DOHH2 (cell line): ENCODE measurements at regions not wholly inside any gene's neighbourhood (a gene's known extent, or its start where the extent isn't known, plus 50 kb on each side); places are given as distances from the start of the nearest gene placed in this dataset.

ENCODE experiments used
- H3F3A ChIP-seq: fragments of 200-600 bp; sonication (generic), shearing (Covaris generic); 2 replicates; pipeline ENCODE4 v1.6.0; 2016; ENCODE audit warnings: antibody characterized with exemption, mild to moderate bottlenecking; ENCODE audit not compliant: control insufficient read depth, insufficient read depth
- H3K27ac ChIP-seq: fragments of 200-600 bp; sonication (generic); 2 replicates; pipeline ENCODE4 v1.5.1; 2014; ENCODE audit warnings: low read depth, mild to moderate bottlenecking, low read length, moderate library complexity
- H3K27me3 ChIP-seq: fragments of 200-600 bp; sonication (generic); 2 replicates; pipeline ENCODE4 v1.6.1; 2014; ENCODE audit warnings: mild to moderate bottlenecking, low read length, mixed read lengths; ENCODE audit not compliant: control insufficient read depth
- H3K36me3 ChIP-seq: fragments of 200-600 bp; sonication (generic); 2 replicates; pipeline ENCODE4 v1.6.1; 2014; ENCODE audit warnings: mild to moderate bottlenecking, low read length, moderate library complexity, mixed read lengths; ENCODE audit not compliant: control insufficient read depth
- H3K4me1 ChIP-seq: fragments of 200-600 bp; sonication (generic); 2 replicates; pipeline ENCODE4 v1.6.1; 2014; ENCODE audit warnings: mild to moderate bottlenecking, low read length, mixed read lengths; ENCODE audit not compliant: control insufficient read depth
- H3K4me2 ChIP-seq: fragments of 200-600 bp; sonication (generic); 2 replicates; pipeline ENCODE4 v1.6.0; 2014; ENCODE audit warnings: mild to moderate bottlenecking, low read length, moderate library complexity
- H3K4me3 ChIP-seq: fragments of 200-600 bp; sonication (generic); 2 replicates; pipeline ENCODE4 v1.5.1; 2014; ENCODE audit warnings: mild to moderate bottlenecking, low read length, mixed read lengths
- H3K79me2 ChIP-seq: fragments of 200-600 bp; sonication (generic); 2 replicates; pipeline ENCODE4 v1.6.1; 2014; ENCODE audit warnings: mild to moderate bottlenecking, low read length, mixed read lengths; ENCODE audit not compliant: control insufficient read depth
- H3K9me2 ChIP-seq: fragments of 200-600 bp; sonication (generic); replicated peaks from 2 replicates; pipeline ENCODE4 v1.6.1; 2014; ENCODE audit warnings: mild to moderate bottlenecking, low read length, mixed read lengths; ENCODE audit not compliant: control insufficient read depth
- H3K9me3 ChIP-seq: fragments of 200-600 bp; sonication (generic); 2 replicates; pipeline ENCODE4 v1.6.1; 2014; ENCODE audit warnings: antibody characterized with exemption, low read length, mixed read lengths; ENCODE audit not compliant: control insufficient read depth, insufficient read depth
- H4K20me1 ChIP-seq: fragments of 200-600 bp; sonication (generic); 2 replicates; pipeline ENCODE4 v1.6.0; 2014; ENCODE audit warnings: low read depth, mild to moderate bottlenecking, antibody characterized with exemption, low read length, moderate library complexity; ENCODE audit not compliant: control insufficient read depth, insufficient read depth
- CTCF ChIP-seq: fragments of 200-600 bp; sonication (generic); IDR thresholded peaks from one replicate; pipeline ENCODE4 v1.5.1; 2014; ENCODE audit warnings: antibody characterized with exemption, mild to moderate bottlenecking, low read depth, low read length; ENCODE audit not compliant: poor library complexity, severe bottlenecking
- EZH2phosphoT487 ChIP-seq: fragments of 200-600 bp; sonication (generic); IDR thresholded peaks from 2 replicates; pipeline ENCODE4 v1.6.1; 2017; ENCODE audit warnings: borderline replicate concordance, mild to moderate bottlenecking, antibody characterized with exemption, low read length, moderate library complexity, mixed read lengths

DNA sequence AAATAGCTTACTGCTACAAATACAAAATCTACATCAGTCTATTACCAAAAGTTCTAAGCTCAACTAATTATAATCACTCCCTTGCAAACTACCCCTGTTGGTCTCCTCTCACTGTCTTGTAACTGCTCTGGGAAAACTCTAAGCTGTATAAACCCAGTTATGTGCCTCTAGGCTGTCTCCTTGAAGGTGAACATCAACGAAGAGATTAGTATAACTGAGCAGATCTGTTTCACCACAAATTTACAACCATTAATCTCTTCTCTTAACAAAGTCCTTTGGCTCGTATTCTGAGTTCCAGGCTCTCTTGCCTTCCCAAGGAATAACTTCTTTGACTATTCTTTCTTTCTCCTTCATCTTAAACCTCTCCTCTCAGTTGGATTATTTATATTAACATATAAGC, 84.4 kb upstream of the PRMT6 start:
- Histone ChIP-seq H3K4me3 (no peak overlapping the region), H3K36me3 (no peaks in the 10 kb centered on the region), H3K27ac (no peak overlapping the region), H3K4me2 (no peak overlapping the region), H3F3A (no peaks in the 10 kb centered on the region), H3K27me3 (no peaks in the 10 kb centered on the region), H3K4me1 (no peaks in the 10 kb centered on the region), H3K9me3 (no peaks in the 10 kb centered on the region), H3K9me2 (no peaks in the 10 kb centered on the region), H4K20me1 (no peaks in the 10 kb centered on the region), H3K79me2 (no peaks in the 10 kb centered on the region)
- TF ChIP-seq EZH2phosphoT487 = no peak
- TF ChIP-seq CTCF = no peak

- Histone ChIP-seq H3K4me3 (no peak overlapping the region), H3K4me2 (no peak overlapping the region), H3K9me3 (no peaks in the 10 kb centered on the region), H3K79me2 (no peaks in the 10 kb centered on the region), H3K27me3 (no peaks in the 10 kb centered on the region), H3K36me3 (no peaks in the 10 kb centered on the region), H3F3A (no peaks in the 10 kb centered on the region), H4K20me1 (no peaks in the 10 kb centered on the region), H3K27ac (no peak overlapping the region), H3K9me2 (no peaks in the 10 kb centered on the region), H3K4me1 (no peaks in the 10 kb centered on the region)
- TF ChIP-seq CTCF (peak; percentile 42), EZH2phosphoT487 (no peak)
Measured at GRCh38 chr1:106975944-106976343, 80.5 kb upstream of the PRMT6 start.

GRCh38 chr1:106978477-106979322, 77.8 kb upstream of the PRMT6 start:
- H3K27ac ChIP-seq = no peak overlapping the region
- no peaks in the 10 kb centered on the region for H3K9me3 ChIP-seq
- no peaks in the 10 kb centered on the region for H3K27me3 ChIP-seq
- H3K4me1 ChIP-seq = no peaks in the 10 kb centered on the region
- H3F3A ChIP-seq = no peaks in the 10 kb centered on the region
- H3K4me3 ChIP-seq = no peak overlapping the region
- no peaks in the 10 kb centered on the region for H3K9me2 ChIP-seq
- H3K4me2 ChIP-seq = no peak overlapping the region
- H3K36me3 ChIP-seq = no peaks in the 10 kb centered on the region
- no peaks in the 10 kb centered on the region for H4K20me1 ChIP-seq
- no peaks in the 10 kb centered on the region for H3K79me2 ChIP-seq
- TF ChIP-seq CTCF = no peak
- TF ChIP-seq EZH2phosphoT487 = no peak
